K562 (cell line): ENCODE measurements at regions not wholly inside any gene's neighbourhood (a gene's known extent, or its start where the extent isn't known, plus 50 kb on each side); places are given as distances from the start of the nearest gene placed in this dataset.
A peak's percentile ranks its signal among the peaks of the same experiment; 100 is the strongest.

ENCODE experiments used
- ATAC-seq: fragments of 200-7000 bp; cut with Tn5 transposase; 3 replicates; pipeline ENCODE4 v1.9.1; 2020; ENCODE audit warnings: moderate library complexity
- BruUV-seq: library from RNA; stranded (reverse); fragments of 400-500 nt; replicated peaks from 2 replicates; lab custom pipeline; 2021; lab: Mats Ljungman, UMichigan
- CTCF ChIA-PET: fragments of 300-600 bp; formaldehyde crosslinking; extraction: SDS; loops from one replicate; lab custom pipeline; 2021; ENCODE audit warnings: low intra/inter-chr PET ratio; lab: Yijun Ruan, JAX
- POLR2A ChIA-PET: fragments of 300-600, 350-650 bp; sonication (Branson Sonifier 250); formaldehyde crosslinking; extraction: SDS; loops from one replicate; lab custom pipeline; 2021; ENCODE audit warnings: antibody characterized with exemption, inconsistent platforms; lab: Yijun Ruan, JAX
- DNase-seq, 4 experiments: peaks; one replicate each; pipeline versions ENCODE4 v3.0.0 to v3.0.0-alpha.2; 2011 to 2018; ENCODE audit warnings: low spot score in 3 of 4, mixed read lengths in 3 of 4; ENCODE audit errors: extremely low read depth in 1 of 4
- FAIRE-seq: peaks from 2 replicates; lab custom pipeline; 2011; peaks lifted over from hg19 to GRCh38; lab: Jason Lieb, UNC
- H2AFZ ChIP-seq: 2 replicates; pipeline ENCODE4 v1.6.0; 2011; ENCODE audit warnings: low read depth, low read length, control low read depth, inconsistent platforms
- H3K27ac ChIP-seq: fragments of 200-600 bp; 3 replicates; pipeline ENCODE4 v1.8.0; 2011; ENCODE audit warnings: low read depth, mild to moderate bottlenecking, control low read depth, inconsistent platforms, low read length, moderate library complexity, mixed read lengths; ENCODE audit errors: extremely low read depth
- H3K27me3 ChIP-seq, 2 experiments: fragments of 300-600 bp in 1 of 2; 2 replicates in 1 of 2; 3 replicates in 1 of 2; pipeline versions ENCODE4 v1.6.0 to v1.8.0; 2011; ENCODE audit warnings: inconsistent platforms in 2 of 2, low read length in 2 of 2, mild to moderate bottlenecking in 1 of 2, mixed read lengths in 1 of 2, moderate library complexity in 1 of 2; ENCODE audit not compliant: control insufficient read depth in 2 of 2, insufficient read depth in 2 of 2
- H3K36me3 ChIP-seq: fragments of 300-600 bp; 3 replicates; pipeline ENCODE4 v1.8.0; 2011; ENCODE audit warnings: mild to moderate bottlenecking, low read length, inconsistent platforms; ENCODE audit not compliant: control insufficient read depth, insufficient read depth
- H3K4me1 ChIP-seq, 2 experiments: fragments of 200-600 bp in 1 of 2; replicated peaks in 1 of 2; 2 replicates in 1 of 2; 3 replicates in 1 of 2; pipeline versions ENCODE4 v1.5.1 to v1.8.0; 2011; ENCODE audit warnings: inconsistent platforms in 2 of 2, low read length in 2 of 2, mild to moderate bottlenecking in 1 of 2, mixed read lengths in 1 of 2, moderate library complexity in 1 of 2; ENCODE audit not compliant: control insufficient read depth in 2 of 2, insufficient read depth in 2 of 2
- H3K4me2 ChIP-seq: 2 replicates; pipeline ENCODE4 v1.6.1; 2011; ENCODE audit warnings: low read length, control low read depth, inconsistent platforms, mixed read lengths; ENCODE audit not compliant: insufficient read depth
- H3K4me3 ChIP-seq: fragments of 200-600 bp; sonication (generic), shearing (Covaris generic); 2 replicates; pipeline ENCODE4 v1.5.1; 2016; ENCODE audit warnings: control low read depth, inconsistent platforms
- H3K79me2 ChIP-seq: fragments of 200-600 bp; 3 replicates; pipeline ENCODE4 v1.8.0; 2011; ENCODE audit warnings: low read length, inconsistent platforms; ENCODE audit not compliant: control insufficient read depth, insufficient read depth
- H3K9ac ChIP-seq, 2 experiments: 2 replicates each; pipeline versions ENCODE4 v1.6.0 to v1.6.1; 2011; ENCODE audit warnings: low read depth in 2 of 2, low read length in 2 of 2, control low read depth in 1 of 2, inconsistent platforms in 1 of 2, mild to moderate bottlenecking in 1 of 2, mixed read lengths in 1 of 2; ENCODE audit not compliant: insufficient read depth in 1 of 2
- H3K9me1 ChIP-seq: one replicate; pipeline ENCODE4 v1.6.0; 2011; ENCODE audit warnings: inconsistent platforms, mild to moderate bottlenecking, low read length, moderate library complexity; ENCODE audit not compliant: control insufficient read depth, insufficient read depth
- H3K9me3 ChIP-seq: replicated peaks from 2 replicates; pipeline ENCODE4 v1.5.1; 2011; ENCODE audit warnings: low read depth, low read length, inconsistent platforms; ENCODE audit not compliant: control insufficient read depth, insufficient read depth
- H4K20me1 ChIP-seq: replicated peaks from 2 replicates; pipeline ENCODE4 v1.6.1; 2011; ENCODE audit warnings: low read length, inconsistent platforms, mixed read lengths; ENCODE audit not compliant: control insufficient read depth, insufficient read depth
- GABPA ChIP-seq: fragments of 200-800 bp; sonication (Bioruptor generic); conservative IDR thresholded peaks from 2 replicates; pipeline ENCODE4 v1.6.1; 2016; ENCODE audit warnings: low read depth, missing genetic modification characterization, missing compliant biosample characterization
- GATA2 ChIP-seq: sonication (generic); formaldehyde crosslinking; IDR thresholded peaks from 2 replicates; pipeline ENCODE4 v1.4.0; 2020; ENCODE audit warnings: mild to moderate bottlenecking, missing genetic modification reagents
- ILF3 ChIP-seq: fragments of 450-650 bp; IDR thresholded peaks from 2 replicates; pipeline ENCODE4 v1.6.1; 2018; ENCODE audit warnings: antibody characterized with exemption, mild to moderate bottlenecking, moderate library complexity, borderline replicate concordance
- RFX1 ChIP-seq: fragments of 450-650 bp; IDR thresholded peaks from 2 replicates; pipeline ENCODE4 v1.6.1; 2016; ENCODE audit warnings: mild to moderate bottlenecking, moderate library complexity
- WGBS: fragments of 100-300 bp; shearing (Covaris generic); methylation state at CpG from one replicate; pipeline ENCODE4 v1.1.6; 2016; ENCODE audit warnings: low coverage, mixed read lengths; ENCODE audit not compliant: insufficient coverage; ENCODE audit errors: missing lambda C conversion rate; 5-methylcytosine and 5-hydroxymethylcytosine counted together
- in situ Hi-C: fragments of 300-500 bp; cut with MboI; formaldehyde crosslinking; loops from 4 replicates; pipeline ENCODE4 v1.15.0; 2018; ENCODE audit warnings: inconsistent platforms, mixed read lengths
- intact Hi-C: fragments of 100-400 bp; cut with micrococcal nuclease; formaldehyde crosslinking; loops from 2 replicates; pipeline ENCODE4 v1.14.2; 2022
- TF ChIP-seq, protein P1 (sequence below): fragments of 450-650 bp; conservative IDR thresholded peaks from 2 replicates; pipeline ENCODE4 v1.6.1; 2016; ENCODE audit warnings: missing genetic modification characterization, low read depth, mild to moderate bottlenecking, missing compliant biosample characterization, moderate library complexity
- TF ChIP-seq, protein P2 (sequence below): fragments of 250-450 bp; sonication (Bioruptor Pico); IDR thresholded peaks from 2 replicates; pipeline ENCODE4 v1.9.0; 2021; ENCODE audit warnings: mild to moderate bottlenecking
- TF ChIP-seq, protein P3 (sequence below): fragments of 250-450 bp; sonication (Bioruptor Pico); IDR thresholded peaks from 2 replicates; pipeline ENCODE4 v1.5.0; 2022; ENCODE audit warnings: mild to moderate bottlenecking
- TF ChIP-seq, protein P4 (sequence below), 2 experiments: fragments of 150-350 bp in 1 of 2; IDR thresholded peaks; 2 replicates each; pipeline ENCODE4 v1.6.1; 2012 to 2016; ENCODE audit warnings: low read depth in 2 of 2, low read length in 2 of 2, mild to moderate bottlenecking in 1 of 2, moderate library complexity in 1 of 2

DNA sequence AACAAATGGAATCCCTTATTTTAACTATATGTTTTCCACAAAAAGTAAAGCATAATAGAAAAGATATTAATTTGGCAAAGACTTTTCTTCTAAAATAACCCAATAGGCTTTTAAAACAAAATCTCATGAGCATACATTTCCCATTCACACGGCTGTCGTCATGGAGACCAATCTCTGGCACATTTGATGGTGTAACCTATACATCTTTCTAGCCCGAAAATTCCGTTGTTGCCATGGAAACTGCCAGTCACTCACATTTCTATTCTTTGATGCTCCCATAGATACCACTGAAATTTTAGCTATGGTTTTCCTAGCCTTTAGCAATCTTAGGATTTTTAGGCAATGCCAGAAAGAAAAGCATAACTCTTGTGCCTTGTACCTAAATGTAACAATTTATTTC lies 262.9 kb upstream of the TRPM3 start:
- H2AFZ ChIP-seq: no peak overlapping the region
- no peaks in the 10 kb centered on the region for H3K4me1 ChIP-seq
- H3K4me3 ChIP-seq: no peak overlapping the region
- in situ Hi-C loops: no loop called here
- 0% methylated on average over 4 of the region's 4 CpGs for WGBS
- FAIRE-seq: no peak
- H3K4me2 ChIP-seq: no peak overlapping the region
- H3K27ac ChIP-seq: no peak overlapping the region
- no peaks in the 10 kb centered on the region for H3K36me3 ChIP-seq
- CTCF ChIA-PET: no interaction called here
- H3K9me1 ChIP-seq: no peaks in the 10 kb centered on the region
- TF ChIP-seq, protein P1, sequence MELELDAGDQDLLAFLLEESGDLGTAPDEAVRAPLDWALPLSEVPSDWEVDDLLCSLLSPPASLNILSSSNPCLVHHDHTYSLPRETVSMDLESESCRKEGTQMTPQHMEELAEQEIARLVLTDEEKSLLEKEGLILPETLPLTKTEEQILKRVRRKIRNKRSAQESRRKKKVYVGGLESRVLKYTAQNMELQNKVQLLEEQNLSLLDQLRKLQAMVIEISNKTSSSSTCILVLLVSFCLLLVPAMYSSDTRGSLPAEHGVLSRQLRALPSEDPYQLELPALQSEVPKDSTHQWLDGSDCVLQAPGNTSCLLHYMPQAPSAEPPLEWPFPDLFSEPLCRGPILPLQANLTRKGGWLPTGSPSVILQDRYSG (tag): no peak
- TF ChIP-seq RFX1: peak; percentile 73
- TF ChIP-seq, all 486 proteins: peak for 1
- ATAC-seq (no peak), DNase-seq (no peak)
- H3K79me2 ChIP-seq: no peaks in the 10 kb centered on the region
- no peaks in the 10 kb centered on the region for H3K9me3 ChIP-seq
- no peaks in the 10 kb centered on the region for H3K27me3 ChIP-seq
- BruUV-seq: no TSS peak
- H4K20me1 ChIP-seq: no peaks in the 10 kb centered on the region
- intact Hi-C loops: no loop called here
- POLR2A ChIA-PET: no interaction called here
- no peak overlapping the region for H3K9ac ChIP-seq

DNA sequence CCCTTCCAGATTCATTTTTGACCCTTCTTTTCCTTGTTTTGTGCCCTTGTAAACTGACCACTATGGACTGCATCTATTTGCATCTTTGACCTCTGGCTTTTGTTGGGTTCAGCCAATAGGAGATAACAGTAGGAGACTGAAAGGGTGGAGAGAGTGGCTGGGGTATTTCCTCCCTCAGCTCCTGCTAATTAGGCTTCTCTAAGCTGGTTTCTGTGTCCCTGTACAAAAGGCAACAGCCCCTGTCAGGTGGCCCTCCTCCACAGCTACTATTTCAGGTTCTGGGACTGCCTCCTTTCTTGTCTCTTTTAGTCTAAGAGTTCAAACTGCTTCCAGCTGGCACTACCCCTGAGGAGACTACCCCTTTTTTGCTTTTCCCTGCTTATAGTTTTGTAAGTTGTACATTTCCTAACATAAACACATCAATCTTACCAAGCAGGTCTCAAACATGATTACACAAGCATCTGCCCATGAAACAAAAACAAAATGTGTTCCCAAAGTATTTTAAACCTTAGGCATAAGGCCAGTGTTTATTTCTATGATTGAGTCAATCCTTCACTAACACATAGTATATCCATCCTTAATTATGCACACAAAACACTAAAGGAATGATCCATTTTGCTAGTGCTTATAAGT lies 262.0 kb upstream of the TRPM3 start:
- FAIRE-seq (no peak), ATAC-seq (no peak), DNase-seq (no peak)
- Histone ChIP-seq H3K79me2 (no peaks in the 10 kb centered on the region), H3K4me3 (no peak overlapping the region), H3K9me3 (no peaks in the 10 kb centered on the region), H3K27ac (no peak overlapping the region), H3K9me1 (no peaks in the 10 kb centered on the region), H4K20me1 (no peaks in the 10 kb centered on the region), H3K27me3 (no peaks in the 10 kb centered on the region), H3K4me1 (no peaks in the 10 kb centered on the region), H3K4me2 (no peak overlapping the region), H3K36me3 (no peaks in the 10 kb centered on the region), H3K9ac (no peak overlapping the region), H2AFZ (no peak overlapping the region)
- CTCF ChIA-PET: no interaction called here
- intact Hi-C loops: no loop called here
- POLR2A ChIA-PET: no interaction called here
- in situ Hi-C loops: no loop called here
- no TSS peak for BruUV-seq
- TF ChIP-seq, protein P2, sequence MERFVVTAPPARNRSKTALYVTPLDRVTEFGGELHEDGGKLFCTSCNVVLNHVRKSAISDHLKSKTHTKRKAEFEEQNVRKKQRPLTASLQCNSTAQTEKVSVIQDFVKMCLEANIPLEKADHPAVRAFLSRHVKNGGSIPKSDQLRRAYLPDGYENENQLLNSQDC (CRISPR knock-in tag): no peak
- TF ChIP-seq, protein P3, sequence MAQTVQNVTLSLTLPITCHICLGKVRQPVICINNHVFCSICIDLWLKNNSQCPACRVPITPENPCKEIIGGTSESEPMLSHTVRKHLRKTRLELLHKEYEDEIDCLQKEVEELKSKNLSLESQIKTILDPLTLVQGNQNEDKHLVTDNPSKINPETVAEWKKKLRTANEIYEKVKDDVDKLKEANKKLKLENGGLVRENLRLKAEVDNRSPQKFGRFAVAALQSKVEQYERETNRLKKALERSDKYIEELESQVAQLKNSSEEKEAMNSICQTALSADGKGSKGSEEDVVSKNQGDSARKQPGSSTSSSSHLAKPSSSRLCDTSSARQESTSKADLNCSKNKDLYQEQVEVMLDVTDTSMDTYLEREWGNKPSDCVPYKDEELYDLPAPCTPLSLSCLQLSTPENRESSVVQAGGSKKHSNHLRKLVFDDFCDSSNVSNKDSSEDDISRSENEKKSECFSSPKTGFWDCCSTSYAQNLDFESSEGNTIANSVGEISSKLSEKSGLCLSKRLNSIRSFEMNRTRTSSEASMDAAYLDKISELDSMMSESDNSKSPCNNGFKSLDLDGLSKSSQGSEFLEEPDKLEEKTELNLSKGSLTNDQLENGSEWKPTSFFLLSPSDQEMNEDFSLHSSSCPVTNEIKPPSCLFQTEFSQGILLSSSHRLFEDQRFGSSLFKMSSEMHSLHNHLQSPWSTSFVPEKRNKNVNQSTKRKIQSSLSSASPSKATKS: no peak
- TF ChIP-seq, protein P4, sequence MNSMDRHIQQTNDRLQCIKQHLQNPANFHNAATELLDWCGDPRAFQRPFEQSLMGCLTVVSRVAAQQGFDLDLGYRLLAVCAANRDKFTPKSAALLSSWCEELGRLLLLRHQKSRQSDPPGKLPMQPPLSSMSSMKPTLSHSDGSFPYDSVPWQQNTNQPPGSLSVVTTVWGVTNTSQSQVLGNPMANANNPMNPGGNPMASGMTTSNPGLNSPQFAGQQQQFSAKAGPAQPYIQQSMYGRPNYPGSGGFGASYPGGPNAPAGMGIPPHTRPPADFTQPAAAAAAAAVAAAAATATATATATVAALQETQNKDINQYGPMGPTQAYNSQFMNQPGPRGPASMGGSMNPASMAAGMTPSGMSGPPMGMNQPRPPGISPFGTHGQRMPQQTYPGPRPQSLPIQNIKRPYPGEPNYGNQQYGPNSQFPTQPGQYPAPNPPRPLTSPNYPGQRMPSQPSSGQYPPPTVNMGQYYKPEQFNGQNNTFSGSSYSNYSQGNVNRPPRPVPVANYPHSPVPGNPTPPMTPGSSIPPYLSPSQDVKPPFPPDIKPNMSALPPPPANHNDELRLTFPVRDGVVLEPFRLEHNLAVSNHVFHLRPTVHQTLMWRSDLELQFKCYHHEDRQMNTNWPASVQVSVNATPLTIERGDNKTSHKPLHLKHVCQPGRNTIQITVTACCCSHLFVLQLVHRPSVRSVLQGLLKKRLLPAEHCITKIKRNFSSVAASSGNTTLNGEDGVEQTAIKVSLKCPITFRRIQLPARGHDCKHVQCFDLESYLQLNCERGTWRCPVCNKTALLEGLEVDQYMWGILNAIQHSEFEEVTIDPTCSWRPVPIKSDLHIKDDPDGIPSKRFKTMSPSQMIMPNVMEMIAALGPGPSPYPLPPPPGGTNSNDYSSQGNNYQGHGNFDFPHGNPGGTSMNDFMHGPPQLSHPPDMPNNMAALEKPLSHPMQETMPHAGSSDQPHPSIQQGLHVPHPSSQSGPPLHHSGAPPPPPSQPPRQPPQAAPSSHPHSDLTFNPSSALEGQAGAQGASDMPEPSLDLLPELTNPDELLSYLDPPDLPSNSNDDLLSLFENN (IDR thresholded peaks at IDR 0.05; ENCODE audit: low read depth in 2 of 2, low read length in 2 of 2): no peak
- TF ChIP-seq GATA2 (CRISPR knock-in tag) (no peak), ILF3 (no peak), GABPA (tag) (no peak)
